ENCODE measurements at regions not wholly inside any gene's neighbourhood (a gene's known extent, or its start where the extent isn't known, plus 50 kb on each side); places are given as distances from the start of the nearest gene placed in this dataset.

- TF ChIP-seq REST (IDR thresholded peaks at IDR 0.05; ENCODE audit: insufficient read depth in 1 of 2, low read depth in 2 of 2, low read length in 1 of 2) (no peak), SIN3A (IDR thresholded peaks at IDR 0.05; ENCODE audit: borderline replicate concordance, insufficient read depth, low read depth, low read length) (no peak), CTCF (IDR thresholded peaks at IDR 0.05) (no peak), POLR2AphosphoS5 (IDR thresholded peaks at IDR 0.05; ENCODE audit: low read depth, low read length) (no peak), TCF7L2 (IDR thresholded peaks at IDR 0.05; ENCODE audit: low read depth, low read length) (no peak)
- ChIA-PET POLR2A (interaction anchor here (0.6 kb wide), 1 partner anchor 41 kb away, joined by 3 read pairs; no protein-coding TSS in a partner anchor), CTCF (no interaction called here)
- DNase-seq (ENCODE audit: low read depth, low spot score), result no peak
- intact Hi-C loops (cut with micrococcal nuclease; ENCODE audit: unreplicated experiment), result no loop called here
- H3K4me3 ChIP-seq (ENCODE audit: low read depth in 2 of 2, low read length in 2 of 2), result no peak overlapping the region
- no peak for ATAC-seq
- no peaks in the 10 kb centered on the region for H3K9me3 ChIP-seq (ENCODE audit: control insufficient read depth, insufficient read depth, low read depth, low read length)
- no peaks in the 10 kb centered on the region for H3K36me3 ChIP-seq (ENCODE audit: control insufficient read depth, insufficient read depth, low read length)
- H3K4me1 ChIP-seq (ENCODE audit: control insufficient read depth, insufficient read depth, low read length), result no peaks in the 10 kb centered on the region
- no peak overlapping the region for H3K27ac ChIP-seq (ENCODE audit: low read length)
- BruUV-seq (replicated peaks), result no TSS peak
- in situ Hi-C loops (cut with HindIII; ENCODE audit: low pct_unique_long_range_greater_than_20kb, low sequenced_read_pairs), result no loop called here
- no peaks in the 10 kb centered on the region; the same call in 1 of the 2 replicates for H3K27me3 ChIP-seq (ENCODE audit: control insufficient read depth, insufficient read depth, low read length)
Measured at GRCh38 chr11:34738237-34738636, 117.3 kb downstream of the EHF start.

GRCh38 chr11:34732831-34733230 is 111.9 kb downstream of the EHF start:
- H3K36me3 ChIP-seq (ENCODE audit: control insufficient read depth, insufficient read depth, low read length), result no peaks in the 10 kb centered on the region
- POLR2A ChIA-PET, result interaction anchor here (0.7 kb wide), 1 partner anchor 102 kb away, joined by 3 read pairs; no protein-coding TSS in a partner anchor
- DNase-seq (ENCODE audit: low read depth, low spot score) (no peak), ATAC-seq (no peak)
- intact Hi-C loops (cut with micrococcal nuclease; ENCODE audit: unreplicated experiment), result no loop called here
- no TSS peak for BruUV-seq (replicated peaks)
- H3K4me1 ChIP-seq (ENCODE audit: control insufficient read depth, insufficient read depth, low read length), result no peaks in the 10 kb centered on the region
- no peaks in the 10 kb centered on the region for H3K27me3 ChIP-seq (ENCODE audit: control insufficient read depth, insufficient read depth, low read length)
- CTCF ChIA-PET, result interaction anchor here (0.6 kb wide), 1 partner anchor 103 kb away, joined by 8 read pairs; no protein-coding TSS in a partner anchor
- H3K9me3 ChIP-seq (ENCODE audit: control insufficient read depth, insufficient read depth, low read depth, low read length), result no peaks in the 10 kb centered on the region
- no peak overlapping the region for H3K27ac ChIP-seq (ENCODE audit: low read length)
- no peak for TF ChIP-seq POLR2AphosphoS5 (IDR thresholded peaks at IDR 0.05; ENCODE audit: low read depth, low read length)
- no peak for TF ChIP-seq CTCF (IDR thresholded peaks at IDR 0.05)
- no peak for TF ChIP-seq REST (IDR thresholded peaks at IDR 0.05; ENCODE audit: insufficient read depth in 1 of 2, low read depth in 2 of 2, low read length in 1 of 2)
- TF ChIP-seq SIN3A (IDR thresholded peaks at IDR 0.05; ENCODE audit: borderline replicate concordance, insufficient read depth, low read depth, low read length), result no peak
- no peak for TF ChIP-seq TCF7L2 (IDR thresholded peaks at IDR 0.05; ENCODE audit: low read depth, low read length)
- H3K4me3 ChIP-seq (ENCODE audit: low read depth in 2 of 2, low read length in 2 of 2), result no peak overlapping the region
- in situ Hi-C loops (cut with HindIII; ENCODE audit: low pct_unique_long_range_greater_than_20kb, low sequenced_read_pairs), result no loop called here

Measured in Panc1 (cell line).